ENCODE measurements at regions not wholly inside any gene's neighbourhood (a gene's known extent, or its start where the extent isn't known, plus 50 kb on each side); places are given as distances from the start of the nearest gene placed in this dataset.

DNA sequence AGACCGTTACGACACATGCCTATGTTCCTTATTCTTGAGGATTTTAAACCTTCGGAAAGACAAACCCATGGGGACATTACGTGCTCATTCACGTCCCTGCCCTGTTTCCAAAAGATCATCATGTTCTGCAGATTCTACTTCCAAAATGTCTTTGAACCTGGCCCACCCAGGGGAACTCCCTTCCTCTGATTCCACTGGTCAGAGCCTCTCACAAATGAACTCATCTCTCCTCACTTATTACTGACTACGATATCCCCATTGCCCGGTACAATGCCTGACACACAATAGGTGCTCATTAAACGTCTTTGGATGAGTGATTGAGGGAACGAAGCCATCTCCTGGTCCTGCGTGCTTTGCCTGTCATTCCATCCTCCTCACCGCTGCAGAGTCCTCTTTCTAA is 168.3 kb upstream of the RNF32 start:
- no peak for DNase-seq (ENCODE audit: low spot score)
- Histone ChIP-seq H3K27ac (no peak overlapping the region), H3K4me3 (no peak overlapping the region)
- TF ChIP-seq, protein P1, sequence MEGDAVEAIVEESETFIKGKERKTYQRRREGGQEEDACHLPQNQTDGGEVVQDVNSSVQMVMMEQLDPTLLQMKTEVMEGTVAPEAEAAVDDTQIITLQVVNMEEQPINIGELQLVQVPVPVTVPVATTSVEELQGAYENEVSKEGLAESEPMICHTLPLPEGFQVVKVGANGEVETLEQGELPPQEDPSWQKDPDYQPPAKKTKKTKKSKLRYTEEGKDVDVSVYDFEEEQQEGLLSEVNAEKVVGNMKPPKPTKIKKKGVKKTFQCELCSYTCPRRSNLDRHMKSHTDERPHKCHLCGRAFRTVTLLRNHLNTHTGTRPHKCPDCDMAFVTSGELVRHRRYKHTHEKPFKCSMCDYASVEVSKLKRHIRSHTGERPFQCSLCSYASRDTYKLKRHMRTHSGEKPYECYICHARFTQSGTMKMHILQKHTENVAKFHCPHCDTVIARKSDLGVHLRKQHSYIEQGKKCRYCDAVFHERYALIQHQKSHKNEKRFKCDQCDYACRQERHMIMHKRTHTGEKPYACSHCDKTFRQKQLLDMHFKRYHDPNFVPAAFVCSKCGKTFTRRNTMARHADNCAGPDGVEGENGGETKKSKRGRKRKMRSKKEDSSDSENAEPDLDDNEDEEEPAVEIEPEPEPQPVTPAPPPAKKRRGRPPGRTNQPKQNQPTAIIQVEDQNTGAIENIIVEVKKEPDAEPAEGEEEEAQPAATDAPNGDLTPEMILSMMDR (IDR thresholded peaks at IDR 0.05), result no peak

DNA sequence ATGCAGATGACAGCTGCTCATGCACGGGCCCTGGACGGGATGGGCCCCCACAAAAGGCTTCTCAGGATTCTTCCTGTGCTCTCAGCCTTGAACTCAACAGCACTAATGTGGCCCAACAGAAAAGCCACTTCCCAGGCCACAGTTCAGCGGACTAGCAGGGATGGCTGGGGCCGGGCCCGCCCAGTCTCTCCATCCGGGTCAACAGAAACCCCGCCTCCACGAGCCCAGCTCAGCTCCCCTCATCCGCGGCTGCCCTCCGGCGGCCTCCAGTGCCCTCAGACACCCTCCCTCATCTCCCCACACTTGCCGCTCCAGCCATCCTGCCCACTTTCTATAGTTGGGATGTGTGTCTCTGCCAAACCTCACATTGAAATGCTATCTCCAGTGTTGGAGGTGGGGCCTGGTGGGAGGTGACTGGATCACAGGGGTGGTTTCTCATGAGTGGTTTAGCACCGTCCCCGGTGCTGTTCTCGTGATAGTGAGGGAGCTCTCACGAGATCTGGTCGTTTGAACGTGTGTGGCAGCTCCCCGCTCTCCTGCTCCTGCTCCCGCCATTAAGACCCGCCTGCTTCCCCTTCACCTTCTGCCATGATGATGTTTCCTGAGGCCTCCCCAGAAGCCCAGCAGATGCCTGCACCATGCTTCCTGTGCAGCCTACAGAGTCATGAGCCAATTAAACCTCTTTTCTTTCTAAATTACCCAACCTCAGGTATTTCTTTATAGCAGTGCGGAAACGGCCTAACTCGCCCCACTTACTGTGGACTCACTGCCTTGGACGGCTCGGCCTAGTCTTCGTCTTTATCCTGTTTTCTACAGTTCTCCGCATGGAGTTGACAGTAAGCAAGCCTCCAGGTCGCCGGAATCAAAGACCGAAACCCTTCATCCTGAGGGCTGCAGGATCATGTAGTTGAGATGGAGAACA is 169.9 kb upstream of the RNF32 start:
- TF ChIP-seq, protein P1 (IDR thresholded peaks at IDR 0.05), result no peak
- H3K4me3 ChIP-seq, result no peak overlapping the region
- no peak overlapping the region for H3K27ac ChIP-seq
- no peak for DNase-seq (ENCODE audit: low spot score)

DNA sequence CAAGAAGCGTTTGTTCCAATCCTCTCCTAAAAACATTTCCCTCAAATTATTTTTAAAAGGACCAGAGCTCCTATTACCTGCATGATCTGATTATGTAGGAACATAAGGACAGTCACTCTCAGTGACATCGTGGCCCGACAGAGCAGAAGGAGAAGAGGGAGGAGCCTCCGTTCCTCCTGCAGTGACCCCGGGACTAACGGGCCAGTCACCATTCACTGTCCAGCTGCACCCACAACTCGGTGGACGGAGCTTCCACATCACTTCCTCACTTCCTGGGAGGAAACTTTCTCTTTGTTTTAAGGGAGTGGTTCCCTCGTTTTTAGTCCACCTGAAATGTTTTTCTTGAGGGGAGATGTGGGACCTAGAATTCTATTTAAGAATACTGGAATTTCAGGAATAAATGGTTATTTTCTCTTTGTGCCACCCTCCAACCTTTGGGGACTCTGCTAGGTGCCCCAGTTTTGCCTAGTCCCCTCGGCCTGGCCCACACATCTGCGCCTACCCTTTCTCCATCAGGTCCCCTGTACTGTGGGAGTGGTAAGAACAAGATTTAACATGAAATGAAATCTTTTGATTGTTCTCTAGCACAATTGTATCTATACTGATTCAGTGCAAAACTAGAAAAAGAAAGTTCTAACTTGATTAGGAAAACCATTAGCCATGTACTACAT is 173.5 kb upstream of the RNF32 start:
- Histone ChIP-seq H3K27ac (no peak overlapping the region), H3K4me3 (no peak overlapping the region)
- no peak for DNase-seq (ENCODE audit: low spot score)
- TF ChIP-seq, protein P1 (IDR thresholded peaks at IDR 0.05), result no peak

DNA sequence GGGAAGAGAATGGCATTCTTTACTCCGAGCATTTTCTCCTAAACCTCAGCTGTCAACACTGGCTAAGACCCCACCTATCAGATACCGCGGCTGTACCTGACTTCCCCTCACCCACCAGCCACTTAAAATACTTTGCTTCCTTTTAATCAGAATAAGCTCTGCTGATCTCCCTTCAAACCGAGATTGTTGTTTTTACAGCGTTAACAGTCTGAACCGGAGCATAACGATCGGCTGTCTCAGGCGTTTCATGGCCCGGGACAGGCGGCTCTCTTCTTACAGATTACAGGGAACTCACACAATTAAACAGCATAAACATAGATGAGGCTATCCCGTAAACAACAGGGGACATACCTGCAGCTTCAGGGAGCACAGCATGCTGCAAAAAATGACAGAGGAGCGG is 174.3 kb upstream of the RNF32 start:
- no peak overlapping the region for H3K4me3 ChIP-seq

DNA sequence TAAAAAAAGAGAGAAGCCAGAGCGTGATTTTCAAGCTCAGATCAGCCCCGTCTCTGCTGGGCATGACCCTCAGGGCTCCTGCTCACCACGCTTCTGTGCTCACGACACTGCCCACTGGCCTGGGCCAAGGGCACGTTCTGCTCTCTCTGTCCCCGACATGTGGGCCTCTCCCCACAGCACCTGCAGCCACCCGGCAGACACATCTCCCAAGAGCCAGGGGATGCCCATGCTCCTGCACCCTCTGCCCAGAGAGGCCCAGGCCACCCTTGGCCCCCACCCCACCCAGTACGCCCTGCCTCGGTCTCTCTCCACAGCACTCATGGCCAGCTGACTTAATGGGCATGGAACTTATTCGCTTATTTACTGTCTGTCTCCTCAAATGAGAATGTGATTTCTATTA is 175.4 kb upstream of the RNF32 start:
- H3K27ac ChIP-seq, result no peak overlapping the region
- DNase-seq (ENCODE audit: low spot score), result no peak
- TF ChIP-seq, protein P1 (IDR thresholded peaks at IDR 0.05), result no peak
- H3K4me3 ChIP-seq, result no peak overlapping the region

More for the DNA sequence above, 174.3 kb upstream of the RNF32 start:
- H3K27ac ChIP-seq, result no peak overlapping the region
- TF ChIP-seq, protein P1 (IDR thresholded peaks at IDR 0.05), result no peak
- no peak for DNase-seq (ENCODE audit: low spot score)

DNA sequence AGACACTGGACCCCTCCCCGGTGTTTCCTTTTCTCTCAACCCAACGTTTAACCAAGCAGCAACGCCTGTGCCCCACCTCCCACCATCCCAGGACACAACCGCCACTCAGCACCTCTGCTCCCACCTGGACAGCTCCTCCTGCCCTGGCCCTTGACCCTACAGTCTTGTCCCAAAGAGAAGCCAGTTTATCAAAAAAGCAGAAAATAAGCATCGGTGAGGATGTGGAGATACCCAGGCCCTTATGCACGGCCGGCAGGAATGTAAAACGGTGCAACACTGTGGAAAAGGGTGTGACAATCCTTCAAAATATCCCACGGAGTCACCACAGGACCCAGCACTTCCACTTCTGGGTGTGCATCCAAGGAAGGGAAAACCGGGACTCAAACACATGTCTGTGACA is 176.2 kb upstream of the RNF32 start:
- Histone ChIP-seq H3K27ac (no peak overlapping the region), H3K4me3 (no peak overlapping the region)
- TF ChIP-seq, protein P1 (IDR thresholded peaks at IDR 0.05), result no peak
- DNase-seq (ENCODE audit: low spot score), result no peak

All from coronary artery (tissue), 2 donors.